ENCODE measurements at regions not wholly inside any gene's neighbourhood (a gene's known extent, or its start where the extent isn't known, plus 50 kb on each side); places are given as distances from the start of the nearest gene placed in this dataset.

- Histone ChIP-seq H4K20me1 (ENCODE audit: insufficient read depth, poor library complexity, severe bottlenecking) (no peaks in the 10 kb centered on the region), H3K9me3 (ENCODE audit: low read depth) (no peaks in the 10 kb centered on the region), H3K27me3 (no peaks in the 10 kb centered on the region), H3K9me2 (replicated peaks; ENCODE audit: insufficient read depth) (no peaks in the 10 kb centered on the region), H3K79me2 (no peaks in the 10 kb centered on the region), H2AFZ (no peak overlapping the region), H3K4me1 (ENCODE audit: insufficient read depth) (no peaks in the 10 kb centered on the region), H3K4me3 (no peak overlapping the region), H3K4me2 (no peak overlapping the region), H3K27ac (no peak overlapping the region), H3K36me3 (replicated peaks; ENCODE audit: insufficient read depth, low read depth) (no peaks in the 10 kb centered on the region)
- TF ChIP-seq EZH2phosphoT487 (IDR thresholded peaks at IDR 0.05; ENCODE audit: low read depth, severe bottlenecking, unreplicated experiment) = no peak
- no peak for TF ChIP-seq CTCF (IDR thresholded peaks at IDR 0.05; ENCODE audit: poor library complexity)
- TF ChIP-seq EZH2 (IDR thresholded peaks at IDR 0.05; ENCODE audit: borderline replicate concordance) = no peak
- no peak for DNase-seq (ENCODE audit: low spot score)
- 70% methylated on average over 10 of the region's 10 CpGs for WGBS (ENCODE audit: low lambda C conversion rate, missing lambda C conversion rate)
Observed at GRCh38 chr17:14856176-14856575, 408.9 kb downstream of the PMP22 start.

GRCh38 chr17:14854691-14855090 lies 410.4 kb downstream of the PMP22 start:
- no peaks in the 10 kb centered on the region for H3K9me3 ChIP-seq (ENCODE audit: low read depth)
- H3K9me2 ChIP-seq (replicated peaks; ENCODE audit: insufficient read depth) = no peaks in the 10 kb centered on the region
- 99% methylated on average over 4 of the region's 4 CpGs for WGBS (ENCODE audit: low lambda C conversion rate, missing lambda C conversion rate)

GRCh38 chr17:14845591-14846281 lies 419.4 kb downstream of the PMP22 start:
- 57% methylated on average over 8 of the region's 8 CpGs for WGBS (ENCODE audit: low lambda C conversion rate, missing lambda C conversion rate)
- H3K4me2 ChIP-seq = no peak overlapping the region

More at GRCh38 chr17:14854691-14855090, 410.4 kb downstream of the PMP22 start:
- H3K79me2 ChIP-seq = no peaks in the 10 kb centered on the region
- no peaks in the 10 kb centered on the region for H3K4me1 ChIP-seq (ENCODE audit: insufficient read depth)
- no peaks in the 10 kb centered on the region for H3K27me3 ChIP-seq
- no peak overlapping the region for H3K4me2 ChIP-seq
- no peak overlapping the region for H3K4me3 ChIP-seq
- TF ChIP-seq EZH2phosphoT487 (IDR thresholded peaks at IDR 0.05; ENCODE audit: low read depth, severe bottlenecking, unreplicated experiment) = no peak
- TF ChIP-seq EZH2 (IDR thresholded peaks at IDR 0.05; ENCODE audit: borderline replicate concordance) = no peak
- no peak for TF ChIP-seq CTCF (IDR thresholded peaks at IDR 0.05; ENCODE audit: poor library complexity)
- DNase-seq (ENCODE audit: low spot score) = no peak
- H2AFZ ChIP-seq = no peak overlapping the region
- no peaks in the 10 kb centered on the region for H3K36me3 ChIP-seq (replicated peaks; ENCODE audit: insufficient read depth, low read depth)
- no peak overlapping the region for H3K27ac ChIP-seq
- no peaks in the 10 kb centered on the region for H4K20me1 ChIP-seq (ENCODE audit: insufficient read depth, poor library complexity, severe bottlenecking)

More at GRCh38 chr17:14845591-14846281, 419.4 kb downstream of the PMP22 start:
- Histone ChIP-seq H3K9me2 (replicated peaks; ENCODE audit: insufficient read depth) (no peaks in the 10 kb centered on the region), H3K27ac (no peak overlapping the region), H3K4me1 (ENCODE audit: insufficient read depth) (no peaks in the 10 kb centered on the region), H3K27me3 (peaks cover 5% of the 10 kb centered on the region), H4K20me1 (ENCODE audit: insufficient read depth, poor library complexity, severe bottlenecking) (no peaks in the 10 kb centered on the region), H3K9me3 (ENCODE audit: low read depth) (no peaks in the 10 kb centered on the region), H2AFZ (no peak overlapping the region), H3K79me2 (no peaks in the 10 kb centered on the region), H3K4me3 (no peak overlapping the region), H3K36me3 (replicated peaks; ENCODE audit: insufficient read depth, low read depth) (no peaks in the 10 kb centered on the region)
- no peak for DNase-seq (ENCODE audit: low spot score)
- TF ChIP-seq EZH2 (IDR thresholded peaks at IDR 0.05; ENCODE audit: borderline replicate concordance) (no peak), CTCF (IDR thresholded peaks at IDR 0.05; ENCODE audit: poor library complexity) (no peak), EZH2phosphoT487 (IDR thresholded peaks at IDR 0.05; ENCODE audit: low read depth, severe bottlenecking, unreplicated experiment) (no peak)

Measured in hepatocyte (in vitro differentiated cells).